IPS-18a (cell line): ENCODE measurements at regions not wholly inside any gene's neighbourhood (a gene's known extent, or its start where the extent isn't known, plus 50 kb on each side); places are given as distances from the start of the nearest gene placed in this dataset.

Experiments
- H3K27ac ChIP-seq: one replicate; pipeline ENCODE4 v1.5.1; 2013; ENCODE audit warnings: low read length
- H3K27me3 ChIP-seq: one replicate; pipeline ENCODE4 v1.6.1; 2013; ENCODE audit warnings: mild to moderate bottlenecking, low read length; ENCODE audit not compliant: control insufficient read depth, insufficient read depth
- H3K36me3 ChIP-seq: one replicate; pipeline ENCODE4 v1.6.1; 2013; ENCODE audit warnings: low read depth, low read length; ENCODE audit not compliant: control insufficient read depth
- H3K4me1 ChIP-seq: one replicate; pipeline ENCODE4 v1.6.1; 2013; ENCODE audit warnings: low read depth, low read length; ENCODE audit not compliant: control insufficient read depth
- H3K4me3 ChIP-seq: one replicate; pipeline ENCODE4 v1.5.1; 2013; ENCODE audit warnings: low read length
- H3K9ac ChIP-seq: one replicate; pipeline ENCODE4 v1.6.1; 2013; ENCODE audit warnings: mild to moderate bottlenecking, low read length, moderate library complexity
- H3K9me3 ChIP-seq: one replicate; pipeline ENCODE4 v1.6.1; 2013; ENCODE audit warnings: low read depth, low read length; ENCODE audit not compliant: control insufficient read depth

GRCh38 chr3:5673521-5673920 is 486.0 kb downstream of the EDEM1 start:
- Histone ChIP-seq H3K27me3 (no peaks in the 10 kb centered on the region), H3K36me3 (no peaks in the 10 kb centered on the region), H3K4me3 (no peak overlapping the region), H3K9me3 (no peaks in the 10 kb centered on the region), H3K9ac (no peak overlapping the region), H3K27ac (no peak overlapping the region), H3K4me1 (no peaks in the 10 kb centered on the region)

- no peaks in the 10 kb centered on the region for H3K4me1 ChIP-seq
- no peak overlapping the region for H3K9ac ChIP-seq
- no peaks in the 10 kb centered on the region for H3K27me3 ChIP-seq
- H3K36me3 ChIP-seq: no peaks in the 10 kb centered on the region
- no peaks in the 10 kb centered on the region for H3K9me3 ChIP-seq
- no peak overlapping the region for H3K4me3 ChIP-seq
- no peak overlapping the region for H3K27ac ChIP-seq
Observed at GRCh38 chr3:5675319-5675718, 487.8 kb downstream of the EDEM1 start.

GRCh38 chr3:5677555-5677954 is 490.0 kb downstream of the EDEM1 start:
- Histone ChIP-seq H3K27me3 (no peaks in the 10 kb centered on the region), H3K4me1 (no peaks in the 10 kb centered on the region), H3K4me3 (no peak overlapping the region), H3K36me3 (no peaks in the 10 kb centered on the region), H3K27ac (no peak overlapping the region), H3K9me3 (no peaks in the 10 kb centered on the region), H3K9ac (no peak overlapping the region)

- Histone ChIP-seq H3K27me3 (no peaks in the 10 kb centered on the region), H3K9ac (no peak overlapping the region), H3K4me1 (no peaks in the 10 kb centered on the region), H3K9me3 (no peaks in the 10 kb centered on the region), H3K4me3 (no peak overlapping the region), H3K36me3 (no peaks in the 10 kb centered on the region), H3K27ac (no peak overlapping the region)
Observed at GRCh38 chr3:5678248-5678647, 490.7 kb downstream of the EDEM1 start.

- no peak overlapping the region for H3K27ac ChIP-seq
- no peak overlapping the region for H3K4me3 ChIP-seq
- no peak overlapping the region for H3K9ac ChIP-seq
- no peaks in the 10 kb centered on the region for H3K27me3 ChIP-seq
- no peaks in the 10 kb centered on the region for H3K36me3 ChIP-seq
- H3K4me1 ChIP-seq: no peaks in the 10 kb centered on the region
- H3K9me3 ChIP-seq: no peaks in the 10 kb centered on the region
Observed at GRCh38 chr3:5678844-5679243, 491.3 kb downstream of the EDEM1 start.

- H3K9me3 ChIP-seq: peaks cover 7% of the 10 kb centered on the region
- no peak overlapping the region for H3K27ac ChIP-seq
- H3K4me1 ChIP-seq: no peaks in the 10 kb centered on the region
- H3K36me3 ChIP-seq: no peaks in the 10 kb centered on the region
- H3K9ac ChIP-seq: no peak overlapping the region
- H3K4me3 ChIP-seq: no peak overlapping the region
- no peaks in the 10 kb centered on the region for H3K27me3 ChIP-seq
Observed at GRCh38 chr3:5687230-5687629, 499.7 kb downstream of the EDEM1 start.

- no peaks in the 10 kb centered on the region for H3K27me3 ChIP-seq
- no peak overlapping the region for H3K27ac ChIP-seq
- no peaks in the 10 kb centered on the region for H3K36me3 ChIP-seq
- H3K9ac ChIP-seq: no peak overlapping the region
- no peaks in the 10 kb centered on the region for H3K4me1 ChIP-seq
- H3K9me3 ChIP-seq: peaks cover 7% of the 10 kb centered on the region
- no peak overlapping the region for H3K4me3 ChIP-seq
Observed at GRCh38 chr3:5690490-5690889, 503.0 kb downstream of the EDEM1 start.

- Histone ChIP-seq H3K4me3 (no peak overlapping the region), H3K9me3 (peaks cover 7% of the 10 kb centered on the region), H3K27ac (no peak overlapping the region), H3K9ac (no peak overlapping the region), H3K4me1 (no peaks in the 10 kb centered on the region), H3K36me3 (no peaks in the 10 kb centered on the region), H3K27me3 (no peaks in the 10 kb centered on the region)
Observed at GRCh38 chr3:5690904-5691532, 503.5 kb downstream of the EDEM1 start.

- no peaks in the 10 kb centered on the region for H3K4me1 ChIP-seq
- H3K9me3 ChIP-seq: peaks cover 7% of the 10 kb centered on the region
Observed at GRCh38 chr3:5692446-5692845, 504.9 kb downstream of the EDEM1 start.

GRCh38 chr3:5694266-5694665 is 506.8 kb downstream of the EDEM1 start:
- no peak overlapping the region for H3K9ac ChIP-seq
- no peak overlapping the region for H3K27ac ChIP-seq
- no peak overlapping the region for H3K4me3 ChIP-seq
- H3K9me3 ChIP-seq: peaks cover 7% of the 10 kb centered on the region
- H3K27me3 ChIP-seq: no peaks in the 10 kb centered on the region
- no peaks in the 10 kb centered on the region for H3K4me1 ChIP-seq
- no peaks in the 10 kb centered on the region for H3K36me3 ChIP-seq

More at GRCh38 chr3:5692446-5692845, 504.9 kb downstream of the EDEM1 start:
- H3K27ac ChIP-seq: no peak overlapping the region
- H3K4me3 ChIP-seq: no peak overlapping the region
- no peak overlapping the region for H3K9ac ChIP-seq
- no peaks in the 10 kb centered on the region for H3K27me3 ChIP-seq
- H3K36me3 ChIP-seq: no peaks in the 10 kb centered on the region

- Histone ChIP-seq H3K4me3 (no peak overlapping the region), H3K36me3 (no peaks in the 10 kb centered on the region), H3K9ac (no peak overlapping the region), H3K9me3 (no peaks in the 10 kb centered on the region), H3K27ac (no peak overlapping the region), H3K27me3 (no peaks in the 10 kb centered on the region), H3K4me1 (no peaks in the 10 kb centered on the region)
Observed at GRCh38 chr3:5698851-5699250, 511.3 kb downstream of the EDEM1 start.

GRCh38 chr3:5699313-5699712 is 511.8 kb downstream of the EDEM1 start:
- Histone ChIP-seq H3K4me1 (no peaks in the 10 kb centered on the region), H3K27ac (no peak overlapping the region), H3K9ac (no peak overlapping the region), H3K27me3 (no peaks in the 10 kb centered on the region), H3K36me3 (no peaks in the 10 kb centered on the region), H3K4me3 (no peak overlapping the region), H3K9me3 (no peaks in the 10 kb centered on the region)
